DOHH2 (cell line): ENCODE measurements at regions not wholly inside any gene's neighbourhood (a gene's known extent, or its start where the extent isn't known, plus 50 kb on each side); places are given as distances from the start of the nearest gene placed in this dataset.

ENCODE experiments used
- H3F3A ChIP-seq: fragments of 200-600 bp; sonication (generic), shearing (Covaris generic); 2 replicates; pipeline ENCODE4 v1.6.0; 2016; ENCODE audit warnings: antibody characterized with exemption, mild to moderate bottlenecking; ENCODE audit not compliant: control insufficient read depth, insufficient read depth
- H3K27ac ChIP-seq: fragments of 200-600 bp; sonication (generic); 2 replicates; pipeline ENCODE4 v1.5.1; 2014; ENCODE audit warnings: low read depth, mild to moderate bottlenecking, low read length, moderate library complexity
- H3K27me3 ChIP-seq: fragments of 200-600 bp; sonication (generic); 2 replicates; pipeline ENCODE4 v1.6.1; 2014; ENCODE audit warnings: mild to moderate bottlenecking, low read length, mixed read lengths; ENCODE audit not compliant: control insufficient read depth
- H3K36me3 ChIP-seq: fragments of 200-600 bp; sonication (generic); 2 replicates; pipeline ENCODE4 v1.6.1; 2014; ENCODE audit warnings: mild to moderate bottlenecking, low read length, moderate library complexity, mixed read lengths; ENCODE audit not compliant: control insufficient read depth
- H3K4me1 ChIP-seq: fragments of 200-600 bp; sonication (generic); 2 replicates; pipeline ENCODE4 v1.6.1; 2014; ENCODE audit warnings: mild to moderate bottlenecking, low read length, mixed read lengths; ENCODE audit not compliant: control insufficient read depth
- H3K4me2 ChIP-seq: fragments of 200-600 bp; sonication (generic); 2 replicates; pipeline ENCODE4 v1.6.0; 2014; ENCODE audit warnings: mild to moderate bottlenecking, low read length, moderate library complexity
- H3K4me3 ChIP-seq: fragments of 200-600 bp; sonication (generic); 2 replicates; pipeline ENCODE4 v1.5.1; 2014; ENCODE audit warnings: mild to moderate bottlenecking, low read length, mixed read lengths
- H3K79me2 ChIP-seq: fragments of 200-600 bp; sonication (generic); 2 replicates; pipeline ENCODE4 v1.6.1; 2014; ENCODE audit warnings: mild to moderate bottlenecking, low read length, mixed read lengths; ENCODE audit not compliant: control insufficient read depth
- H3K9me2 ChIP-seq: fragments of 200-600 bp; sonication (generic); replicated peaks from 2 replicates; pipeline ENCODE4 v1.6.1; 2014; ENCODE audit warnings: mild to moderate bottlenecking, low read length, mixed read lengths; ENCODE audit not compliant: control insufficient read depth
- H3K9me3 ChIP-seq: fragments of 200-600 bp; sonication (generic); 2 replicates; pipeline ENCODE4 v1.6.1; 2014; ENCODE audit warnings: antibody characterized with exemption, low read length, mixed read lengths; ENCODE audit not compliant: control insufficient read depth, insufficient read depth
- H4K20me1 ChIP-seq: fragments of 200-600 bp; sonication (generic); 2 replicates; pipeline ENCODE4 v1.6.0; 2014; ENCODE audit warnings: low read depth, mild to moderate bottlenecking, antibody characterized with exemption, low read length, moderate library complexity; ENCODE audit not compliant: control insufficient read depth, insufficient read depth
- CTCF ChIP-seq: fragments of 200-600 bp; sonication (generic); IDR thresholded peaks from one replicate; pipeline ENCODE4 v1.5.1; 2014; ENCODE audit warnings: antibody characterized with exemption, mild to moderate bottlenecking, low read depth, low read length; ENCODE audit not compliant: poor library complexity, severe bottlenecking
- EZH2phosphoT487 ChIP-seq: fragments of 200-600 bp; sonication (generic); IDR thresholded peaks from 2 replicates; pipeline ENCODE4 v1.6.1; 2017; ENCODE audit warnings: borderline replicate concordance, mild to moderate bottlenecking, antibody characterized with exemption, low read length, moderate library complexity, mixed read lengths

GRCh38 chr5:145237843-145238242, 597.3 kb downstream of the PRELID2 start:
- Histone ChIP-seq H3K9me3 (no peaks in the 10 kb centered on the region), H3K9me2 (no peaks in the 10 kb centered on the region), H3F3A (no peaks in the 10 kb centered on the region), H4K20me1 (no peaks in the 10 kb centered on the region), H3K27me3 (no peaks in the 10 kb centered on the region), H3K36me3 (no peaks in the 10 kb centered on the region), H3K27ac (no peak overlapping the region), H3K4me1 (no peaks in the 10 kb centered on the region), H3K4me3 (no peak overlapping the region), H3K4me2 (no peak overlapping the region), H3K79me2 (no peaks in the 10 kb centered on the region)
- TF ChIP-seq EZH2phosphoT487, result no peak
- peak; percentile 75 for TF ChIP-seq CTCF

- Histone ChIP-seq H3F3A (no peaks in the 10 kb centered on the region), H3K4me2 (no peak overlapping the region), H3K9me3 (no peaks in the 10 kb centered on the region), H3K27ac (no peak overlapping the region), H3K79me2 (no peaks in the 10 kb centered on the region), H3K9me2 (no peaks in the 10 kb centered on the region), H3K4me1 (no peaks in the 10 kb centered on the region), H4K20me1 (no peaks in the 10 kb centered on the region), H3K36me3 (no peaks in the 10 kb centered on the region), H3K27me3 (no peaks in the 10 kb centered on the region), H3K4me3 (no peak overlapping the region)
- TF ChIP-seq CTCF (no peak), EZH2phosphoT487 (no peak)
These were observed 598.2 kb downstream of the PRELID2 start for GRCh38 chr5:145236983-145237382.

GRCh38 chr5:145236127-145236526, 599.0 kb downstream of the PRELID2 start:
- no peaks in the 10 kb centered on the region for H3F3A ChIP-seq
- H3K27me3 ChIP-seq, result no peaks in the 10 kb centered on the region
- H3K4me3 ChIP-seq, result no peak overlapping the region
- no peaks in the 10 kb centered on the region for H3K4me1 ChIP-seq
- no peak overlapping the region for H3K4me2 ChIP-seq
- H3K9me3 ChIP-seq, result no peaks in the 10 kb centered on the region
- H3K9me2 ChIP-seq, result no peaks in the 10 kb centered on the region
- no peaks in the 10 kb centered on the region for H3K79me2 ChIP-seq
- no peaks in the 10 kb centered on the region for H4K20me1 ChIP-seq
- no peak overlapping the region for H3K27ac ChIP-seq
- no peaks in the 10 kb centered on the region for H3K36me3 ChIP-seq
- TF ChIP-seq CTCF (no peak), EZH2phosphoT487 (no peak)

GRCh38 chr5:145233461-145233860, 601.7 kb downstream of the PRELID2 start:
- Histone ChIP-seq H3K9me3 (no peaks in the 10 kb centered on the region), H3K4me3 (no peak overlapping the region), H3K79me2 (no peaks in the 10 kb centered on the region), H4K20me1 (no peaks in the 10 kb centered on the region), H3K4me1 (no peaks in the 10 kb centered on the region), H3K9me2 (no peaks in the 10 kb centered on the region), H3F3A (no peaks in the 10 kb centered on the region), H3K27ac (no peak overlapping the region), H3K36me3 (no peaks in the 10 kb centered on the region), H3K4me2 (no peak overlapping the region), H3K27me3 (no peaks in the 10 kb centered on the region)
- TF ChIP-seq EZH2phosphoT487 (no peak), CTCF (no peak)
